GM06990 (cell line): ENCODE measurements at regions not wholly inside any gene's neighbourhood (a gene's known extent, or its start where the extent isn't known, plus 50 kb on each side); places are given as distances from the start of the nearest gene placed in this dataset.

ENCODE experiments used
- DNase-seq: peaks from one replicate; pipeline ENCODE4 v3.0.0-alpha.2; 2011; ENCODE audit not compliant: insufficient read length; ENCODE audit errors: extremely low read depth
- H3K27me3 ChIP-seq: replicated peaks from 2 replicates; pipeline ENCODE4 v1.6.0; 2011; ENCODE audit warnings: low read length; ENCODE audit not compliant: control insufficient read depth, insufficient read depth
- H3K36me3 ChIP-seq: 2 replicates; pipeline ENCODE4 v1.5.1; 2011; ENCODE audit warnings: low read length; ENCODE audit not compliant: control insufficient read depth, insufficient read depth
- H3K4me3 ChIP-seq: replicated peaks from 2 replicates; pipeline ENCODE4 v1.5.1; 2011; ENCODE audit warnings: low read depth, mild to moderate bottlenecking, control low read depth, low read length
- CTCF ChIP-seq: IDR thresholded peaks from 2 replicates; pipeline ENCODE4 v1.5.1; 2011; ENCODE audit warnings: low read length, control low read depth, mild to moderate bottlenecking, inconsistent platforms; ENCODE audit not compliant: insufficient read depth, poor library complexity, severe bottlenecking

DNA sequence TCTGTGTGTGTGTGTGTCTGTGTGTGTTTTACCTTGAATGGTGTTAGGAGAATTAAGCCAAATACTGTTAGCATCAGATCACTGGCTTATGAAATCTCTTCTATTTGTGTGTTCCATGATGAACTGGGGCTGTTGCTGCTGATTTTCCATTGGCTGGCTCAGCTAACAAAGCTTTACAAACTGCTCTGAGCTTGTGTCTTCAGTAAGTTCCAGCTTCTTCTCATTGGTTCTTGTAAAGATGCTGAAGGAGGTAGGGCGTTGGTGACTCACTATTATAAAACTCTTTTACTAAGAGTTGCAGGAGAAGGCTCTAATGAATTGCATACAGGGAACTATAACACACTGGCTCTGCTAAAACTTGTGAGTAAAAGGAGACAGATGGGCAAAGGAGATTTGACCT is 136.4 kb upstream of the PRKCQ start:
- TF ChIP-seq CTCF, result no peak
- DNase-seq, result no peak
- Histone ChIP-seq H3K4me3 (no peak overlapping the region), H3K36me3 (no peaks in the 10 kb centered on the region), H3K27me3 (no peaks in the 10 kb centered on the region; the same call in 1 of the 2 replicates)

GRCh38 chr10:6713716-6714115 is 133.6 kb upstream of the PRKCQ start:
- Histone ChIP-seq H3K4me3 (no peak overlapping the region), H3K36me3 (no peaks in the 10 kb centered on the region), H3K27me3 (no peaks in the 10 kb centered on the region; the same call in 1 of the 2 replicates)
- TF ChIP-seq CTCF, result no peak
- no peak for DNase-seq

- H3K4me3 ChIP-seq, result no peak overlapping the region
- no peak for DNase-seq
- no peak for TF ChIP-seq CTCF
Observed at GRCh38 chr10:6713120-6713519, 133.0 kb upstream of the PRKCQ start.

DNA sequence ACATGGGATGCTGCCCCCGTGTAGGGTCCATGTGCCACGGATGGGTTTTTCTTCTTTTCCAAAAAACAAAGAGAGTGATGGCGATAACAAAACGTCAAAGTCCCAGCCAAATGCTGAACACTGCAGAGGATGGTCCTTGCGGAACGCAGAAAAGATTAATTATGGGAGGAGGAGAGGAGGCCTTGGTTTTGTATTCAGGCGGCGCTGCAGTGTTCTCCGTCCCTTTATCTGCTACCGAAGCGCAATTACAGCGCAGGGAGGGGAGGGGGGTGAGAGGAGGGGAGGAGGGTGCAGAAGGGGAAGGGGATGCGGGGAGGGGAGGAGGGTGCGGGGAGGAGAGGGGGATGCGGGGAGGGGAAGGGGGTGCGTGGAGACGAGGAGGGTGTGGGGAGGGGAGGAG is 131.8 kb upstream of the PRKCQ start:
- no peak overlapping the region for H3K4me3 ChIP-seq
- TF ChIP-seq CTCF, result no peak
- no peaks in the 10 kb centered on the region for H3K36me3 ChIP-seq
- DNase-seq, result no peak
- peaks cover 2% of the 10 kb centered on the region; the same call in 1 of the 2 replicates for H3K27me3 ChIP-seq

More at GRCh38 chr10:6713120-6713519, 133.0 kb upstream of the PRKCQ start:
- Histone ChIP-seq H3K36me3 (no peaks in the 10 kb centered on the region), H3K27me3 (no peaks in the 10 kb centered on the region; the same call in 1 of the 2 replicates)

- Histone ChIP-seq H3K4me3 (no peak overlapping the region), H3K27me3 (peaks cover 2% of the 10 kb centered on the region; the same call in 1 of the 2 replicates), H3K36me3 (no peaks in the 10 kb centered on the region)
- TF ChIP-seq CTCF, result no peak
- no peak for DNase-seq
Observed at GRCh38 chr10:6711408-6711841, 131.3 kb upstream of the PRKCQ start.

DNA sequence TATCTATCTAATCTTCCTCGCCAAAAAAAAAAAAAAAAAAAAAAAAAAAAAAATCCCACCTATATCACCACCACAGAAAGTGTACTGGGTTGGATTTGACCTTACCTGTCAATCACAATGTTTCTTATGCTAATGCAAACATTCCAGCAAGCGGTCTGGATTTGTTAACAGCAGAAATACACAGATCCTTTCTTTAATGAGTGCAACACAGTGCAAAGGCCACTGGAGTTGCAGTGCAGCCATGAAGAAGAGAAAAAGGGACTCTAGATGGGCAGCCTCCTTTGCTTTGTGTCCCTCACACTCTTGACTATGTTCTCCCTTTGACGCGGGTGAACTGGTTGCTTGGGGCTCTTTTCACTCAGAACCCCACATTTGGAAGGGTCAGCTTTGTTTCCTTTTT is 127.3 kb upstream of the PRKCQ start:
- Histone ChIP-seq H3K4me3 (no peak overlapping the region), H3K27me3 (0 out of 2 replicates have a peak, but pooled peaks cover 2% of the 10 kb centered on the region), H3K36me3 (no peaks in the 10 kb centered on the region)
- DNase-seq, result no peak
- no peak for TF ChIP-seq CTCF
